AG10803 (cell line): ENCODE measurements at regions not wholly inside any gene's neighbourhood (a gene's known extent, or its start where the extent isn't known, plus 50 kb on each side); places are given as distances from the start of the nearest gene placed in this dataset.

Experiments used
- DNase-seq: peaks from one replicate; pipeline ENCODE4 v3.0.0; 2010; ENCODE audit warnings: low read depth
- H3K4me3 ChIP-seq: 2 replicates; pipeline ENCODE4 v1.5.1; 2011; ENCODE audit warnings: mild to moderate bottlenecking, low read length, control low read depth
- CTCF ChIP-seq: conservative IDR thresholded peaks from 2 replicates; pipeline ENCODE4 v1.5.1; 2011; ENCODE audit warnings: mild to moderate bottlenecking, low read length, control low read depth, inconsistent platforms

- DNase-seq: no peak
- TF ChIP-seq CTCF: no peak
Observed at GRCh38 chr10:33111488-33112051, 153.5 kb upstream of the ITGB1 start.

GRCh38 chr10:33109788-33110469, 151.9 kb upstream of the ITGB1 start:
- TF ChIP-seq CTCF: no peak
- no peak for DNase-seq

More at GRCh38 chr10:33111488-33112051, 153.5 kb upstream of the ITGB1 start:
- H3K4me3 ChIP-seq: no peak overlapping the region

GRCh38 chr10:33109384-33109783, 151.4 kb upstream of the ITGB1 start:
- no peak for DNase-seq
- no peak for TF ChIP-seq CTCF
- no peak overlapping the region for H3K4me3 ChIP-seq

More at GRCh38 chr10:33109788-33110469, 151.9 kb upstream of the ITGB1 start:
- H3K4me3 ChIP-seq: no peak overlapping the region

- no peak overlapping the region for H3K4me3 ChIP-seq
- DNase-seq: no peak
- TF ChIP-seq CTCF: no peak
Observed at GRCh38 chr10:33107953-33108352, 149.9 kb upstream of the ITGB1 start.

- H3K4me3 ChIP-seq: no peak overlapping the region
- no peak for DNase-seq
- TF ChIP-seq CTCF: no peak
Observed at GRCh38 chr10:33106767-33107166, 148.7 kb upstream of the ITGB1 start.

GRCh38 chr10:33103863-33104379, 145.9 kb upstream of the ITGB1 start:
- TF ChIP-seq CTCF: no peak
- H3K4me3 ChIP-seq: no peak overlapping the region
- no peak for DNase-seq

GRCh38 chr10:33102071-33102470, 144.0 kb upstream of the ITGB1 start:
- TF ChIP-seq CTCF: no peak
- H3K4me3 ChIP-seq: no peak overlapping the region
- no peak for DNase-seq
